Left renal pelvis (tissue), 4 donors: ENCODE measurements at regions not wholly inside any gene's neighbourhood (a gene's known extent, or its start where the extent isn't known, plus 50 kb on each side); places are given as distances from the start of the nearest gene placed in this dataset.

ENCODE experiments used
- DNase-seq, 4 donors: peaks; one replicate each; pipeline ENCODE4 v3.0.0-alpha.2; 2013; ENCODE audit warnings: low read depth in 4 of 4, low spot score in 3 of 4

DNA sequence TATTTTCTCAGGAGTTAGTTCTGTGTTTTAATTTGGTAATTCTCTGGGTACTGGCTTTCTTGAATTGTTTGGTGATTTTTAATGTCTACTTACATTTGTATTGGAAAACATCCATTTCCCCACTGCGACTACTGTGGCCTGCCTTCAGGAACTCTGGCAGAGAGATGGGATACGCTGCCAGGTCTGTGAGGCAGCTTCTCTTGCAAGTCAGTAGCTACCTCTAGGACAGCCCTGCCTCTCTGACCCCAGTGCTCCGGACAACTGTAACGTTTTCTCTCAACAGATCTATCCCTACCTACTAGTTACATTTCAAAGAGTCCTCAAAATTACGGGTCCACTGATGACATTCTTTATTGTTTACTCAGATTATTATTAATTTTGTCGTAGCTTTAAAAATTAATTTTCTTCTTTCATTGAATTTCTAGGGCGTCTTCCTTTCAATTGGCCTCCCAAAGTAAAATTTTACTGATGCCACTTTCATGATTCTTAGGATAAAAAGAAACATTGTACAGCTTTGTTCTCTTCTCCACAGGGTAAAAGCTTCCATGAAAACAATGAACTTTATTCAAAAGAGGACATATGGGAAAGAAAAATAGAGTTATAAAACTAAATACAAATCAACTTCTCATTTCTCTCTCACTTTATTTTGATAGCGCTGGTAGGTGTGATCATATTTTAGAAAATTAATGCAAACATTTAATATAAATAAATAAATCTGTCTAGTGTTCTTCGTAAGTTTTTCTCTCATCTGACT, 123.2 kb upstream of the GOLGA8J start:
- DNase-seq, result no peak

DNA sequence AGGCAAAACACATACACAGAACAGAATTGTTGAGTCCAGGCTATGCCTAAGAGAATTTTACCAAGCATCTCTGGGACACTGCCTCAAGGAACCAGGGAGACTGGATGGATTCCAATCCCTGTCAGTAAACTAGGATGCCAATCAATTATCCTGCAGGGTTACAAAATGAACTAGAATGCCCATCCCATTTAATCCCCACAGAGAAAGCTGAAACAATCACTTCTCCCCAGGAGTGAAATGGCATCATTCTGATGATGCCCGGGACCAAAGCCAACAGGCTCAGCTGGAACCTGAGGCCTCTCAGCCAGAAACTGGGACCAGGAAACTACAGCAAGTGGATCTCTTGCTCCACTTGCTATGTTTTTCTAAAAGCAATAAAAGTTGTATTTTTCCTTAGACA, 130.0 kb upstream of the TJP1 start:
- DNase-seq, result no peak

DNA sequence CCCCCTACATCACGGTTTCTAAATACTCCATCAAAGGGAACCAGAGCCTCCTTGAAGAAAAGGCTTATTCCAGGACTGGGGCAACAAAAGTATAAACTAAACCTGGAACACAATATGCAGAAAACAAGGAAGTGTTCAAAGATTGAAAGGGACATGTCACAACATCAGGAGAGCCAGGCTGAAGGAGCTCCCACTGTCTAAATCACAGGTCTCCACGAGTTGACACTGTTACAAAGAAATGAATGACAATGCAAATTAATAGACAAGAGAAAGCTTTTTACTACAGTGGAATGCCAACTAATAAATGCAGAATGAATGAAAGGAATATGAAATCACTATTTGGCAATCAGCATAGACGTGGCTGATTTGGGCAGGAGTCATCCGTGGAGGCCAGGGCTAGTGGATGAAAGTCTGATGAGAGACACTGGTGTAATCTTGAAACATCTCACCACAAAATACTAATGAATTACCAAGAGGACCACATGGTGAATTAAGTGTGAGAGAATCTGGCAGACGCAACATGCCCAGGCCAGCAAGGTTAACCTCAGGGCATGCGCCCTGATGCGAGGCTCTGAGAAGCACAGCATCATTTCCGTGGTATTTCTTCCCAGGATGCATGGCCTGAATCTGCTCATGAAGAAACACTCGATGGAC, 123.8 kb upstream of the TJP1 start:
- DNase-seq, result no peak

DNA sequence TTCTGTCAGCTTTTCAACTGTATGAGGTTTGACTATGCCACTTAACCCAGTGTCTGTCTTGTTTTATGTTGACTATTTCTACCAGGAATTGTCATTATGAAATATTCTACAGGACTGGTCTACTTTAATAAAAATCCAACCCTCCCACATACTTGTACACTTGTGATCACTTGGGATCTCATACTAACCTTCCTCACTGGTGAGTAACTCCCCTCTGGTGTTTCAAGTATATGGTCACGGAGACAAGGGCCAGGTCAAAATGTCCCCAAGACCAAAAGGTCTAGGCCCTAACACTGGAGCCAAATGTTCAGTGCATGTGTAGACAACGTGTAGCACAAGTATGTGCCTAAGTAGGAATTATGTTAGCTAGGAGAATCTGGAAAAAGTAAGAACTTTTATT, 122.7 kb upstream of the TJP1 start:
- no peak for DNase-seq

DNA sequence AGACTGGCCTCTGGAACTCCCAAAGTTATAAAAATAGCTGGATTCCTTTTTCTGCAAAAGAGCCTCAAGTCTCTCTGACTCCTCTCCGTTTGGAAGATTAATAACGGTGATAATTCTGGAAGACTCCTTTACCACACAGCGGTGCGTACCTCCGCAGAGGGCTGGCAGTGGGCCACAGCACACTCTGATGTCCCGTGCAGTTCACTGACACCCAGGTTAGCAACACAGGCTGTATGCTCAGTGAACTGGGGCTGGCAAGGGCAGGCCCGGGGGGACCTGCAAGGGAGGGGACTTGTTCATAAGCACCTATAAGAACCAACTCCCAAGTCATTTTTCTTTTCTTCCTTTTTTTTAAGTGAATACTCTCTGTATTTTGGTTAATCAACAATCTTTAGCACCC, 120.3 kb upstream of the TJP1 start:
- DNase-seq, result no peak

DNA sequence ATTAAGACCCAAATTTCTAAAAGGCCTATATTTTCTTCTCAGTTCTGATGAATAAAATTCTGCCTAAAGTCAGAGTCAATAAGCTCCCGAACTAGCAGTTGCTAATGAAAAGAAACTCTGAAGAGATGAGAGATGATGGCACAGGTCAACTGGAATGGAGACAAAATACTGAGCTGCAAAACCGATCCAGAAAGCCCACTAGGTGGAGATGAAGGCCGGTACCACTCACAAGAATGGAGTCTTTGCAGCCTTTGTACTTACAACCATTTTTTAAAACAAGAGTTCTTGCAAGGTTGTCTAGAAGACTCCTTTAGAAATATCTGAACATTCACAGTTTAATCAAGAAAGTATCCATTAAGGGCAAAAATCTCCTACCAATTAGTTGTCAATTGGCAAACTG, 119.9 kb upstream of the TJP1 start:
- no peak for DNase-seq

DNA sequence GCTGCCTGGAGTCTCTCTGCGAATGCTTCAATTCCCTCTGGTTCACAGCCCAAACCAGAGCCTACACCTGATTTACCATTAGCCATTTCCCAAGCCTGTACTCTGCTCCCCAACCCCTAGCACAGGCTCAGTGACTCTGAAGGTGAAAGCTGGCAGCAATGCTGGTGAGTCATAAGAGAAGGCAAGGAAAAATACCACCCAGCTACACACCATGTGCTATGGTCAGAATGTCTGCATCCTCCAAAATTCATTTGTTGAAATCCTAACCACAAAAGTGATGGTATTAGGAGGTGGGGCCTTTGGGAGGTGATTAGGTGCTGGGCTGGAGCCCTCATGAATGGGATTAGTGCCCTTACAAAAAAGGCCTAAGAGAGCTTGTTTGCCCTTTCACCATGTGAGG, 117.1 kb upstream of the TJP1 start:
- no peak for DNase-seq

DNA sequence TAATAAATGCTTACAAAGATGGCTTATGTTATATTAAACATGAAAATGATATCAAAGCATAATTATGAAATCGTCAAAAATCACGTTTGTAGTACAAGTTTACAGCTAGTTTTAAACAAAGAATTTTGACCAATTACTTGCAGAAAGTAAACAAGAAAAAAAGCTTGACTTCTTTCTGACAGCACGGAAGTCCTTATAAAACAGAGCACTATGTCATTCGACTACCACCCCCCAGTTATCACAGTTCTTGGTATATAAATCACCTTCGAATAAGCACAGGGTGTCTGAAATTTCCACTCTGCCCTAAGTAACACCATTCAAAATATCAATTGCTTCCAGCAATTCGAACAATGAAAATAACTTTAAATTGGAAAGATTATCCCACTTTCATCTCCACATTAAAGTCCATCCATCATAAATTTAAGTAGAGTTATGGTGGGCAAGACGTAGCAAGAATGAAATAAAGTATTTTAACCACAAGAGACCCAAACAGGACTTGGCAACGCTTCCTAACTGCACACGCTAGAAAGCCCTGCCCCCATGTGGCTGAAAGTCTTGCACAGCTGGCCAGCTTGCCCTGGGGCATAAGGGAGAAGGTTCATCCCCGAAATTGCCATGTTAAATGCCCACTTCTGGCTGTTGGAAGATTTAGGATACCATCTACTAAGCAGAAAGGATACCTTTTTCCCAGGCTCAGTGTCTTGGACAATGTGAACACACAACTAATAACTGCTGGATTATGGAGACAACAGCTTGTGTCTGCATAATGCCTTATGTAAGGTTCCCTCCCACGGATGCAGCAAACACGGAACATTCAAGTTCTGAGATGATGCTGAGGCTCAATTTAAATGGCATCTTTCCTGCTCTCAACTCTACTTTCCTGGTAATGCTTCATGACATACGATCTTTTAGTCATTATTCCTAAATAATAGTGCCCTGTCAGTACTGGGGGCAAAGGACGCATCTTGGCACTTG, 116.4 kb upstream of the TJP1 start:
- DNase-seq, result no peak

DNA sequence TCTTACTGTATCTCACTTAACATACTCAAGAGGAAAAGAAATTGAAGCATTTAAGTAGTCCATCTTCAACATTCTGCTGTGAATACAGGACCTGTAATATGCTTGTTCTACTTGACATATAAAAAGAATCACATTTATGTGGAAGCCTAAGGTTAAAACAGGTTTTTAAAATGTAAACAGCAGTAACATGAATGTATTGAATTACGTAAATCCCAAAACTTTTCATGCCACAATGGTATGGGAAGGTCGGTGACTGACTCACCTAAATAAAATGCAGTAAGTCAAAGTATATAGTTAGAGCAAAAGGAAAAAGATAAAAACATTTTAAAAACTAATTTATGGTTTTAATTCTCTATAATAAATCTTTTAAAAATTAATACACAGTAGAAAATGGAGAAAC, 115.7 kb upstream of the TJP1 start:
- DNase-seq, result no peak

DNA sequence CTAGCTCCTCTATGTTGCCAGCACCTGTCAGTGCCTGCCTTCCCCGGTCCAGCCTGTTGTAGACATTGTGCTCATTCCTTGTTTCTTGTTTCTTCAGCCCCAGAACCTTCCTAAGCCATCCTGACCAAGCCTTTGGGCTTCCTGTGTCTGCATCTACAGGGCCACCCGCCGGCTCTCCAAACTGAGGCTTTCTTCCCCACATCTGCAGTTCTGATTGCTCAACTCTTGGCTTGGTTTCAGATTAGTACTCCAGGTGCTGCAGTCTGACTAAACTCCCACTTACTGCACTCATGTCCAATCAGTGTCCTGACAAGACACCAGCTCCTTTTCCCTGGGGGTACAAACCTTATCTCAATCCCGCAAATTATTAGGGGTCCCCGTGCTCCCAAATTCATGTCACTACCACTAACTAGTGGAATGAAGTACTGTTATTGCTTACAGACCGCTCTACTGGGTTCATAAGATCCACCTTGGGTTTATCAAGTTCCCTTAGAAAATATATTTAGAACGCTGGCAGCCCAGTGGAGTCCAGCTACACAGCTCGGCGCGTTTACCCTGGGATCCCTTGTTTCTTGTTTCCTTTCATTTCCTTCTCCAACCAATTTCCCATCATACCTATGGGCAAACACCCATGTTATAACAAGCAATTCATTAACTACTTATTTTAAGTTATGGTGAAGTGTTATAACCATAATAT, 114.2 kb upstream of the TJP1 start:
- DNase-seq, result no peak

DNA sequence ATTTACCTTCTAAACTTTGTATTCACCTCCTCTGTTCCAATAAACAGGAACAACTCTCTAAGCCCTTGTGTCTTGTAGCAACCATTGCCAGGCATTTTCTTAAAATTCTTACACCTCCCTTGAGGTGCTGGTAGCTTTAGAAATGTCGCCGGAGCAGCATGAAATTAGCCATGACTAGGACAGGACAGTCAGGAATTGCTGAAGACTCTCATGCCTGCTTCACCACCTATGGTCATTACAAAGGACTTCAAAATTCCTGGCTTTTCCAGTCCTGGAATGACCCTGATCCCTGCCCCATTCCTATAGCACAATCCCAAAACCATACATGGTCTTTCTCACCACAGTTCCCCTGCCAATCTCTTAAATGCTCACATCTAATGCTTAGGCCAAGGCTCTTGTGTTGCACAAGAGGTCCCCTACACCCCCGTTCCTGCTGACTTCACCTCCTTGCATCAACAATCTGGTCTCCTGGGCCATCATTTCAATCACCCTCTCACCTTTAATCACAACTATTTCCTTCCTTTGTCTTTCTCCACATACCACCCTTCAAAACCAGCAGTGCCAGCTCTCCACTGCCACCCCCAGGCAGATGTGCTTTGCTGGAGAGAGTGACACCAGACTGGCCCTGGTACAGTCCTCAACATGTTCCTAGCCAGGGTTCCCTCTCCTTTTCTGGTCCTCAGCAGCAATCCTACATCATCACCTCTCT, 113.2 kb upstream of the TJP1 start:
- no peak for DNase-seq

DNA sequence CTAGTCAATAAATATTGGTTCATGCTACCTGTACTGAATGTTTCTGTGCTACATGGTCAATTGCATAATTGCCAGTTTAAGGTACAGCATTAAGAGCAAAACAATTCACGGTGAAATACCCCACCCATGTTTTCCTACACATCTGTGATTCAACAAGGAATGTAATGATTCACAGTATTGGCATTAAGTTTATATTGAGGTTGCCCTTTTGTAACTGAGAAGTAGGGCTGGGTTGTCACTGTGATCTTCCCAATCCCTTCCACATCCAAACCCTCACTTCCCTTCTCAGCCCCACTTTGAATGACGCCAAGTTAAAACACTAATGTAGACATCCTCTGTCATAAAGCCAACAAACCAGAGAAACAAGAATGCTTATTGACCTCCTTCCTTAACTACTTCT, 112.0 kb upstream of the TJP1 start:
- no peak for DNase-seq

DNA sequence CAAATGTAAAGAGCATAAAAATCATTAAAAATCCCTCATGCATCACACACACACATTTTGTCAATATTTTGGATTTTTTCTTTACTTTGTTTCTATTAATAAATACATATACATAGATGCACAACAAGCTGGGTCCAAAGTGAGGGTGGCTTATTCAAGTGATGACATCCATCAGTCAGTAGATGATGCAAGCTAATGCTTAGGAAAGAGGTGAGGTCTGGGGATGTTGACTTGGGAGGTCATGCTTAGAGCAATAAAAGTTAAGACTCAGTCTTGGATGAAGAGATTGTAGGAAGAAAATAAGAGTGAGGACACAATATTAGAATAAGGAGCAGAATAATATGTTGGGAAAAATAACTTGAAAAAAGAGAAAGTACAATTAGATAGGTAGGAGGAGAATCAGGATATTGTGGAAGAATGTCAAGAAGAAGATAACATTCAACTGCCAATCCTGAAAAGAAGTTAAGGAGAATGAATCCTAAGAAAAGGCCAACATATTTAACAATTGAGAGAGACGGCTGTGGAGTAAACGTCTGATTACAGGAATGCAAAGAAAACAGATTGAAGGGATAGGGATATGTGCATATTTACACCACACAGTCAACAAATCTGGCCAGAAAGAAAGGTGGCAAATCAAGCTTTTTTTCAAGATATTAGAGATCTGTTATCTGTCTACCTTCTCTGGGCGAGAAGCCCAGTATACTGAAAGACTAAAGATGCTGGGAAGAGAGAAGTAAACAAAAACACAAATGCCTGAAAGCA, 111.0 kb upstream of the TJP1 start:
- DNase-seq, result no peak

DNA sequence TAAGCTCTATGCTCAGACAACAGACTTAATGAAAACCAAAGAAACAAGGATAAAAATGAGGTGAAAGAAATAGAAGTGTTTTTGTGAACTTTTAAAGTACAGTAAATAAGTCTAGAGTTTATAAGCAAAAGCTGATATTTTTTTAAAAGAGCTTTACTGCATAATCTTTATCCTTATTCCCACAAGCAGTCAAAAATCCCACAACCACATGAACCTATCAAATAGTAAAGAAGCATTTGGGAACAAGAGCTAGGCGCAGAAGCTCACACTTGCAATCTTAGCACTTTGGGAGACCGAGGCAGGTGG, 103.8 kb upstream of the TJP1 start:
- DNase-seq, result no peak

DNA sequence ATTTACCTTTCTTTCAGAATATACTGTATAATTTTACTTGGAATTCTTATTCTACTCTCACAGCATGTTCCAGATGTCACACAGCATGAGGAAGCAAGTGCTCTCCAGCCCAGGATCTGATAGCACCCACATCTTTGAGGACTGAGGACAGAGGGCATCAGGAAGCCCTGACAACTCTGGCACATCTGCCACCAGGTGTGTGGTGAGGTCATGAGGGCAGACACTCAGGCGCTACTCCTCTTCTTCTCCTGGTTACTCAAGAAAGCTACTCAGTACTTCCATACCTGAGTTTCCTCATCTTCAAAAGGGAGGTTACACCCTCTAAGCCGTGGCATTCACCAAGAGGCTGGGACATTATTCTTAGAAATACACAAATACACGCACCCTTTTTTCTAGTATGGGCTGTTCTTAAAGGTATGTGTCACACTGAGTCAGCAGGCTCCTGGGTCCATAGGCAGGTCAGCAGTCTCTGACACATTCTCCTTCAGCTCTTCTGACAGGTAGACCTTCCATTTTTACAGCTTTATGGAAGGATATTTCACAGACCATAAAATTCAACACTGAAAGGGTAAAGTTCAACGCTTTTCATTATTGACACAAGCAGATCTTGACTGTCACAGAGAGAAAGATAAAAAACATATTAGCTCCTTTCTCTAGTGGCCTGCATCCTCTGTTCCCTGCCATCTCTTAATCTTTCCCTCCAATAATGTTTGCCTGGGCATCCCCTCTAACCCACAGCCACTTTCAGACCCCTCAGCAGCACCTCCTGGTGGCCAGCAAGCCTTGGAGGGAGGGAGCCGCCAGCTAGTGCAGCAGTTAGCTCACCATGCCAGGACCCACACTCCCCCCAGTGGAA, 103.2 kb upstream of the TJP1 start:
- DNase-seq, result peak in 2 of 4 donors; percentile 42 to 44

DNA sequence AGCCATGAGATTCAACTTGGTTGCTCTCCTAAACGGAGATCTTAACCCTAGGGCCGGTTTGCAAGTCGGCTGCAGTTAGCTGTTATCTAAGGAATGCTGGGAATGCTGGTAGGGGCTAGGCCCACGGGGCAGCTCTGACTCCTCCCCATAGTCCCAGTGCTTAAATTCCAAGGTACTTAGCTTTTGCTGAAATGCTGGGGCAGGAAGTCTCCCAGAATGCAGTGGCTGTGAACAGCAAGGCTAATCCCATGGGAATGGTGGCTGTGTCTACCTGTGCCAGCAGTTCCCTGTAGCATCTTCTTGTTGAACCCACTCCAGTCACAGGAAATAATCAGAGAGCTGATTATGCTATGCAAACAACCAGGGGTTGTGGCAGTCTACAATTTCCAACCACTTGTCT, 102.5 kb upstream of the TJP1 start:
- DNase-seq, result peak in 2 of 4 donors; percentile 40 to 55

DNA sequence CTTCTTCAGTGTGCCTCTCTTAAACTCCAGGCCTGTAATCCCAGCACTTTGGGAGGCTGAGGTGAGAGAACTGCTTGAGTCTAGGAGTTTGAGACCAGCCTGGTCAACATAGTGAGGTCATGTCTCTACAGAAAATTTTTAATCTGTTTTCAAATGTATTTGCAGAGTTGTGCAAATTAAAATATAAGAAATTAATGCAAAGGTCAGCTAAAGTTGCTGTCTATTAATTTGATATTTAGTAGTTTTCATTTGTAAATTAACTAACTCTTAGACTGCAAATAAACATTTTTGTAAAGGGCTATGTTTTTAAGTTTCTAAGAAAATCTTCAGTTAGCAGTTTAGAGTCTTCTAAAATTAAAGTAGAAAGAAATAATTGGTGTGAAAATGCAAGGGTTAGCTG, 99.9 kb upstream of the TJP1 start:
- DNase-seq, result no peak

DNA sequence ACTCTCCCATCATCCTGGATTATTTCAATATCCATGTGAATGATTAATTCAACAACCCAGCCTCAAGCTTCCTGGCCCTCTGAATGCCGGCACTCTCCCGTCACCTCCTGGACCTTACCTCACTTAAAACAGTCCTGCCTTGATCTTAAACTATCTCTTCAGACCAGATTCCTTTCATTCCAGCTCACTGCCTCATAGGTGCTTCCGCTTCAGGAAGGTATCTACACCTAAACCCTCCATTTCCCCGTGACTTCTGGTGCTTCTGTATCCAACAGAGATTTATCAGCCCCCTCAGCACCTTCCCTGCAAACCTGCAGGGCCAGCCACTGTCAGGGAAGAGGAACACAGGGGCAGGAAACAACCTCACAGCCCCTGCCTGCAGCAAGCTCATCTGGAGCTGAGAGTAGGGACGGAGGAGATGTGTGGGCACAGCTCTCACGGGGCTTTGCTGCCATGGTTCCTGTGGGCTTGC, 98.9 kb upstream of the TJP1 start:
- DNase-seq, result no peak

DNA sequence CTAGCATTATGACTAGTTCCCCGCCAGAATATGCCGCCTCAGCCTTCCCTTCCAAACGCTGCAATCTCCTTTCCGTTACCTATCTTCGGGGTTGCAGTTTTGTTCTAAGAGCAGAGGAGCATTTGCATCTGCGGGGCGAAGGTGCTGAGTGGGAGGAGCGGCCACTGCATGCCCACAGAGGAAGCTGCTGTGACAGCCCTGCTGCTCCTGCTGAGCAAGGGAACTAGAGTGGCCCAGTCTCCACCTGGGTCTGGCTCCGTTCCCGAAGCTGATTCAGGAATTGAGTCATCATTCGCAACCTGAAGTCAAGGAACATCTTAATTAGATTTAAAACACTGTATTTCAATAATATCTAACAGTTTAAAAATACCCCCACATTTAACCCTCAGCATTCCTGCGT, 98.2 kb upstream of the TJP1 start:
- DNase-seq, result no peak
